ENCODE measurements at regions not wholly inside any gene's neighbourhood (a gene's known extent, or its start where the extent isn't known, plus 50 kb on each side); places are given as distances from the start of the nearest gene placed in this dataset.

DNA sequence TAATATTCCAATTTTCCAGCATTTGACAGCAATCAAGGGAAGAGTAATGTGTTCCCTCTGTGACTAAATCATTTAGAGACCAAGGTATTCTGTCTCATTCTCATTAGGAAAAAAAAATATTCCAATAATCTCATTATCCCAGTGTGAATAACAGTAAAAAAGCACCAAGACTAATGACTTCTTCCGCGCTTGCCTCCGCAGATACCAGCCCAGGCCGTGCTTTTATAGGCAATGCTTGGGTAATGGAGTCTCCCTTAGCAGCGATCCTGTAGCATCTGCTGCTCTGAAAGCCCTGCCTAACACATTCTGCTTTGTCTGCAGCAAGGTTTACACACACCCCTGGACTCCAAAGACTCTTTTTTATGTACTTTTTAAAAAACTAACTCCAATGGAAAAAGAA, 470.0 kb upstream of the CAMK1G start:
- TF ChIP-seq EZH2 (optimal IDR thresholded peaks at IDR 0.05; ENCODE audit: low read depth, low read length) (no peak), EZH2phosphoT487 (IDR thresholded peaks at IDR 0.05; ENCODE audit: low read length) (no peak)
- TF ChIP-seq, protein P1, sequence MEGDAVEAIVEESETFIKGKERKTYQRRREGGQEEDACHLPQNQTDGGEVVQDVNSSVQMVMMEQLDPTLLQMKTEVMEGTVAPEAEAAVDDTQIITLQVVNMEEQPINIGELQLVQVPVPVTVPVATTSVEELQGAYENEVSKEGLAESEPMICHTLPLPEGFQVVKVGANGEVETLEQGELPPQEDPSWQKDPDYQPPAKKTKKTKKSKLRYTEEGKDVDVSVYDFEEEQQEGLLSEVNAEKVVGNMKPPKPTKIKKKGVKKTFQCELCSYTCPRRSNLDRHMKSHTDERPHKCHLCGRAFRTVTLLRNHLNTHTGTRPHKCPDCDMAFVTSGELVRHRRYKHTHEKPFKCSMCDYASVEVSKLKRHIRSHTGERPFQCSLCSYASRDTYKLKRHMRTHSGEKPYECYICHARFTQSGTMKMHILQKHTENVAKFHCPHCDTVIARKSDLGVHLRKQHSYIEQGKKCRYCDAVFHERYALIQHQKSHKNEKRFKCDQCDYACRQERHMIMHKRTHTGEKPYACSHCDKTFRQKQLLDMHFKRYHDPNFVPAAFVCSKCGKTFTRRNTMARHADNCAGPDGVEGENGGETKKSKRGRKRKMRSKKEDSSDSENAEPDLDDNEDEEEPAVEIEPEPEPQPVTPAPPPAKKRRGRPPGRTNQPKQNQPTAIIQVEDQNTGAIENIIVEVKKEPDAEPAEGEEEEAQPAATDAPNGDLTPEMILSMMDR (IDR thresholded peaks at IDR 0.05; ENCODE audit: low read length) = no peak

All from MM.1S (cell line).